Endothelial cell of umbilical vein (primary cell): ENCODE measurements at regions not wholly inside any gene's neighbourhood (a gene's known extent, or its start where the extent isn't known, plus 50 kb on each side); places are given as distances from the start of the nearest gene placed in this dataset.
A peak's percentile ranks its signal among the peaks of the same experiment; 100 is the strongest.
"Not testable (repeated sequence)": the region's sequence is repeated elsewhere in the genome, so short reads cannot be mapped to it uniquely, and the experiment has no call there.

Experiments used
- BruUV-seq: library from RNA; stranded (reverse); fragments of 400-500 nt; replicated peaks from 2 replicates; lab custom pipeline; 2021; lab: Mats Ljungman, UMichigan
- CTCF ChIA-PET: fragments of 300-600, 350-600 bp; sonication (Branson Sonifier 250); formaldehyde crosslinking; loops from one replicate; lab custom pipeline; 2021; ENCODE audit warnings: antibody characterized with exemption, inconsistent platforms; lab: Charles Lee
- POLR2A ChIA-PET: fragments of 300-600, 350-600 bp; sonication (Branson Sonifier 250); formaldehyde crosslinking; loops from one replicate; lab custom pipeline; 2021; ENCODE audit warnings: antibody characterized with exemption, inconsistent platforms; lab: Charles Lee
- DNase-seq: peaks from one replicate; pipeline ENCODE4 v3.0.0-alpha.2; 2011; ENCODE audit warnings: low read depth, low spot score
- FAIRE-seq: peaks from 2 replicates; lab custom pipeline; 2011; peaks lifted over from hg19 to GRCh38; lab: Jason Lieb, UNC
- H2AFZ ChIP-seq: 2 replicates; pipeline ENCODE4 v1.6.0; 2012; ENCODE audit warnings: low read depth, low read length, control low read depth, inconsistent platforms
- H3K27ac ChIP-seq: 2 replicates; pipeline ENCODE4 v1.5.1; 2011; ENCODE audit warnings: low read depth, mild to moderate bottlenecking, control low read depth, low read length, moderate library complexity; ENCODE audit not compliant: insufficient read depth
- H3K27me3 ChIP-seq, 2 experiments: 2 replicates each; pipeline versions ENCODE4 v1.6.0 to v1.6.1; 2011; ENCODE audit warnings: low read length in 2 of 2, mixed read lengths in 1 of 2; ENCODE audit not compliant: control insufficient read depth in 2 of 2, insufficient read depth in 2 of 2
- H3K36me3 ChIP-seq, 2 experiments: 2 replicates in 1 of 2; 3 replicates in 1 of 2; pipeline ENCODE4 v1.5.1; 2011; ENCODE audit warnings: low read length in 2 of 2, mild to moderate bottlenecking in 1 of 2, moderate library complexity in 1 of 2; ENCODE audit not compliant: control insufficient read depth in 2 of 2, insufficient read depth in 2 of 2; ENCODE audit errors: extremely low read depth in 1 of 2
- H3K4me1 ChIP-seq: 3 replicates; pipeline ENCODE4 v1.5.1; 2011; ENCODE audit warnings: mild to moderate bottlenecking, low read length; ENCODE audit not compliant: control insufficient read depth, insufficient read depth; ENCODE audit errors: extremely low read depth
- H3K4me2 ChIP-seq: 2 replicates; pipeline ENCODE4 v1.6.1; 2011; ENCODE audit warnings: low read length, control low read depth, mixed read lengths; ENCODE audit not compliant: insufficient read depth
- H3K4me3 ChIP-seq, 3 experiments: fragments of 200-600 bp in 1 of 3; sonication (generic), shearing (Covaris generic) in 1 of 3; replicated peaks in 1 of 3; 2 replicates each; pipeline ENCODE4 v1.5.1; 2011 to 2016; ENCODE audit warnings: control low read depth in 3 of 3, low read length in 3 of 3, mild to moderate bottlenecking in 2 of 3, inconsistent platforms in 1 of 3, low read depth in 1 of 3, moderate library complexity in 1 of 3; ENCODE audit not compliant: insufficient read depth in 1 of 3
- H3K79me2 ChIP-seq: 2 replicates; pipeline ENCODE4 v1.6.0; 2012; ENCODE audit warnings: low read length, inconsistent platforms; ENCODE audit not compliant: control insufficient read depth, insufficient read depth
- H3K9ac ChIP-seq: replicated peaks from 2 replicates; pipeline ENCODE3; 2011; ENCODE audit warnings: low read length, control low read depth; ENCODE audit not compliant: insufficient read depth; ENCODE audit errors: extremely low read depth
- H3K9me1 ChIP-seq: replicated peaks from 3 replicates; pipeline ENCODE4 v1.6.0; 2011; ENCODE audit warnings: mild to moderate bottlenecking, low read length; ENCODE audit not compliant: control insufficient read depth, insufficient read depth; ENCODE audit errors: extremely low read depth
- H3K9me3 ChIP-seq: replicated peaks from 2 replicates; pipeline ENCODE4 v1.5.1; 2012; ENCODE audit warnings: low read length, inconsistent platforms; ENCODE audit not compliant: control insufficient read depth, insufficient read depth
- H4K20me1 ChIP-seq: replicated peaks from 2 replicates; pipeline ENCODE3; 2011; ENCODE audit warnings: mild to moderate bottlenecking, low read length; ENCODE audit not compliant: control insufficient read depth, insufficient read depth; ENCODE audit errors: extremely low read depth
- dilution Hi-C: fragments of 300-500 bp; cut with MboI; formaldehyde crosslinking; loops from one replicate; pipeline ENCODE4 v1.15.0; 2019; ENCODE audit warnings: low sequenced_read_pairs; ENCODE audit not compliant: extremely low pct_ligation_motif_present
- intact Hi-C: fragments of 100-400 bp; cut with micrococcal nuclease; formaldehyde crosslinking; loops from one replicate; pipeline ENCODE4 v1.10.0; 2022

DNA sequence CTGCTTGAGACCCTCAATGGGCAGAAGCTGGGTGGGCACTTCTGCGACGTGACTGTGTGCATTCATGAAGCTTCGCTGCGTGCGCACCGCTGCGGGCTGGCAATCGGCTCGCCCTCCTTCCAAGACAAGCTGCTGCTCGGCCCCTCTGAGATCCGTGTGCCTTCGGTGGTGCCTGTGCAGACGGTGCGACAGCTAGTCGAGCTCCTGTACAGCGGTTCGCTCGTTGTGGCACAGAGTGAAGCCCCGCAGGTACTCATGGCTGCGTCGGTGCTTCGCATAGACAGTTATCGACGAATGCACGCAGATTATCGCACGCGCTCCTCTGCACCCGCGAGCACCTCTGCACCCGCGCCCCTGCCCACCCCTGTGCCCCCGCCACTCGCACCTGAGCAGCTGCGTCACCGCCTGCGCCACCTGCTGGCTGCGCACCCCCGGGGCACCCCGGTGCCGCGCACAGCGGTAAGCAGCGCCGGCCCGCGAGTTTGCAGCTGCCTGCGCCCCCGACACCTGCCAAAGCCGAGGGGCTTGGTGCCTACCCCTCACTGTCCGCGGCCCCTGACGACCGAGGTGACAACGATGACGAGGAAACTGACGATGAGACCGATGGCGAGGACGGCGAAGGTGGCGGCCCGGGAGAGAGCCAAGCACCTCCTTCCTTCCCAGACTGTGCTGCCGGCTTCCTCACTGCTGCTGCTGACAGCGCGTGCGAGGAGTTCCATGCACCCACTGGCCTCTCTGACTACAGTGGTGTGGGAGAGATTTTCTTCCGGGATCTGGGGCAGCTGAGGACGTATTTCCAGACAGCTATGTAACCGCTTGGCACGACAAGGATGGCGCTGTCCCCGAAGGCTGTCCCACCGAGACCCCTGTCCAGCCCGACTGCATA is 89.2 kb downstream of the LIMS4 start:
- BruUV-seq, H4K20me1 ChIP-seq, CTCF ChIA-PET, H3K9me1 ChIP-seq, POLR2A ChIA-PET, dilution Hi-C loops, H3K4me3 ChIP-seq, H3K27me3 ChIP-seq, H3K9me3 ChIP-seq, H3K79me2 ChIP-seq, H3K27ac ChIP-seq, intact Hi-C loops, H2AFZ ChIP-seq, DNase-seq, H3K9ac ChIP-seq, H3K4me1 ChIP-seq, H3K4me2 ChIP-seq, H3K36me3 ChIP-seq: not testable (repeated sequence)
- FAIRE-seq: peak; percentile 89

DNA sequence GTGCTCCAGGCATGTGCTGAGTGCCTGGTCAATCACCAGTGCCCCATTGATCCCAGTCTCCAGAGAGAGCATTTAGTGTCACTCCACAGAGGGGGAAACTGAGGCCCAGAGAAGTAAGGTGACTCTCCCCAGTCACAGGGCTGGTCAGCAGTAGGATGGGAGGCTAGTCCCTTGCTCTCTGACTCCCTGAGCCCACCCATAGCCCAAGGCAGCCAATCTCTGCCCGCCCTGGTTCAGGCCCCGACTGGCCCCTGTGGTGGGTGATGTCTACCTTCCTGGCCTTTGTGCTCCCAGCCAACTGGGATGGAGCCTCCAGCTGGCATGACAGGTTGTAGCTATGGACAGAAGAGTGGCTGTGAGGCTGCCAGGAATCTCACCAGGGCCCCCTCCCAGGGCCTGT is 99.1 kb downstream of the LIMS4 start:
- H3K36me3 ChIP-seq, H3K79me2 ChIP-seq, intact Hi-C loops, H3K4me2 ChIP-seq, BruUV-seq, H4K20me1 ChIP-seq, dilution Hi-C loops, H3K27ac ChIP-seq, H3K4me1 ChIP-seq, CTCF ChIA-PET, H3K9ac ChIP-seq, DNase-seq, H3K4me3 ChIP-seq, H3K27me3 ChIP-seq, FAIRE-seq, H3K9me3 ChIP-seq, H2AFZ ChIP-seq, H3K9me1 ChIP-seq, POLR2A ChIA-PET: not testable (repeated sequence)

DNA sequence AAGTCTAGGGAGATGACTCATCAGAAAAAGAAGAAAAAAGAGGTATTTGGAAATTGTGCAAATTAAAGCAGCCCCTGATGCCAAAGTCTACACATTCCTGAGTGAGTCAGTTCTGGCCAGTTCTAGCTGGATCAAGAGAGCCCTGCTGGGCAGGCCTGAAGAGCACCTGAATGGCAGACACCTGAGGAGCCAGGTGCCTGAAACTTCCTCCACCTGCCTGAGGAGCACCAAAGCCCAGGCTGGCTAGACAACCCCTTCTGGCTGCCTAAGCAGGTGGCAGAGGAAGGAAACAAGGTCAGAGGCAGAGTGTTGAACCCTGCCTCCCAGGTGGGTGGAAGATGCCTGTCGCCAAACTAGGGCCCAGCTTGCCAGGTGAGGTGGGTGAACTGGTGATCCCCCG is 101.0 kb downstream of the LIMS4 start:
- FAIRE-seq, DNase-seq, H3K9me3 ChIP-seq, H3K9me1 ChIP-seq, H3K4me1 ChIP-seq, H3K36me3 ChIP-seq, H3K27ac ChIP-seq, dilution Hi-C loops, BruUV-seq, H3K27me3 ChIP-seq, CTCF ChIA-PET, POLR2A ChIA-PET, H4K20me1 ChIP-seq, intact Hi-C loops, H3K79me2 ChIP-seq, H3K4me3 ChIP-seq, H3K9ac ChIP-seq, H3K4me2 ChIP-seq, H2AFZ ChIP-seq: not testable (repeated sequence)

DNA sequence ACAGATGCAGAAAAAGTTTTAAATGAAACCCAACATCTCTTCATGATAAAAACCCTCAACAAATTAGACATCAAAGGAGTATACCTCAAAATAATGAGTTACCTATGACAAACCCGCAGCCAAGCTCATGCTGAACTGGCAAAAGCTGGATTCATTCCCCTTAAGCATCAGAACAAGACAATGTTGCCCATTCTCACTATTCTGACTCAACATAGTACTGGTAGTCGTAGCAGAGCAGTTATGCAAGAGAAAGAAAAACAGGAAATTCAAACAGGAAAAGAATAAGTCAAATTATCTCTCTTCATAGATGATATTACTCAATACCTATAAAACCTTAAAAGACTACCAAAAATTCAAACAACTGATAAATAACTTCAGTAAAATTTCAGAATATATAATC is 115.0 kb downstream of the LIMS4 start:
- H3K27ac ChIP-seq, H3K79me2 ChIP-seq, H2AFZ ChIP-seq, intact Hi-C loops, DNase-seq, H3K4me1 ChIP-seq, dilution Hi-C loops, H4K20me1 ChIP-seq, H3K27me3 ChIP-seq, POLR2A ChIA-PET, BruUV-seq, H3K4me2 ChIP-seq, H3K4me3 ChIP-seq, H3K9me1 ChIP-seq, H3K9me3 ChIP-seq, H3K9ac ChIP-seq, H3K36me3 ChIP-seq, CTCF ChIA-PET: not testable (repeated sequence)
- peak; percentile 18 for FAIRE-seq
